ENCODE measurements at regions not wholly inside any gene's neighbourhood (a gene's known extent, or its start where the extent isn't known, plus 50 kb on each side); places are given as distances from the start of the nearest gene placed in this dataset.

DNA sequence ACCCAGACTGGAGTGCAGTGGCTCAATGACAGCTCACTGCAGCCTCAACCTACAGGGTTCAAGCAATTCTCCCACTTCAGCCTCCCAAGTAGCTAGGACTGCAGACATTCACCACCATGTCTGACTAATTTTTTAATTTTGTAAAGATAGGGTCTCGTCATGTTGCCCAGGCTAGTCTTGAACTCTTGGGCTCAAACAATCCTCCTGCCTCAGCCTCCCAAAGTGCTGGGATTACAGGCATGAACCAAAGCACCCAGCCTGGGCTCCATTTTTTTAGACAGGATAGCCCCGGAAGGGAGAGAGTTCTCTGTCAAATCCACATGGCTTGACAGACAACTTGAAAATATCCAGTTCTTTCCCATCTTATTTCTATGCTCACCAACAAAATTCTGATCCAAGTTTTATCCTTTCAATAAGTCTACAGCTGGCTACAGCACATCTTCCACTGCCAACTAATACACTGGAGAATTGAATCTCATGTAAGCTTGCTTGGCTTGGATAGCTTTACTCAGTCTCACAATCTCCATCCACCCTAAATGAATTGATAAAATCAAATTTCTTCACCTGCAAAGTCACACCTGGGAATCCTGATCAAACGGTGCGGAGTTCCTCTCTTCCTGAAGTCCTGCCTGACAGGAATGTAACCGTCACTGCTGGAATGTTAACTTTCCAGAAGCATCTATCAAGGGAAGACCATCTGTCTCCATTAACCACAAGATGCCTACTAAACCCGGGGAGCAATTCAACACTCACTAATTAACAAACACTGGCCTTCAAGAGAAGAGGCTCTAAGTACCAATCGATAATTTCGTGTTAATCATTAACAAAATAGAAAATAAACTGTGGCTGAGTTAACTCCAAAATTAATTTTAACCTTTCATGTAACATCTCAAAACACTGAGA, 239.7 kb upstream of the MKLN1 start:
- no peak overlapping the region for H3K4me3 Mint-ChIP-seq
- no peak overlapping the region; the same call in 1 of the 2 replicates for H3K27ac Mint-ChIP-seq
- peaks cover 48% of the 10 kb centered on the region for H3K4me1 Mint-ChIP-seq (ENCODE audit: low read depth)
- H3K36me3 Mint-ChIP-seq (ENCODE audit: low read depth) = peaks cover 49% of the 10 kb centered on the region
- TF ChIP-seq, protein P1, sequence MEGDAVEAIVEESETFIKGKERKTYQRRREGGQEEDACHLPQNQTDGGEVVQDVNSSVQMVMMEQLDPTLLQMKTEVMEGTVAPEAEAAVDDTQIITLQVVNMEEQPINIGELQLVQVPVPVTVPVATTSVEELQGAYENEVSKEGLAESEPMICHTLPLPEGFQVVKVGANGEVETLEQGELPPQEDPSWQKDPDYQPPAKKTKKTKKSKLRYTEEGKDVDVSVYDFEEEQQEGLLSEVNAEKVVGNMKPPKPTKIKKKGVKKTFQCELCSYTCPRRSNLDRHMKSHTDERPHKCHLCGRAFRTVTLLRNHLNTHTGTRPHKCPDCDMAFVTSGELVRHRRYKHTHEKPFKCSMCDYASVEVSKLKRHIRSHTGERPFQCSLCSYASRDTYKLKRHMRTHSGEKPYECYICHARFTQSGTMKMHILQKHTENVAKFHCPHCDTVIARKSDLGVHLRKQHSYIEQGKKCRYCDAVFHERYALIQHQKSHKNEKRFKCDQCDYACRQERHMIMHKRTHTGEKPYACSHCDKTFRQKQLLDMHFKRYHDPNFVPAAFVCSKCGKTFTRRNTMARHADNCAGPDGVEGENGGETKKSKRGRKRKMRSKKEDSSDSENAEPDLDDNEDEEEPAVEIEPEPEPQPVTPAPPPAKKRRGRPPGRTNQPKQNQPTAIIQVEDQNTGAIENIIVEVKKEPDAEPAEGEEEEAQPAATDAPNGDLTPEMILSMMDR (IDR thresholded peaks at IDR 0.05) = no peak
- no peaks in the 10 kb centered on the region for H3K9me3 Mint-ChIP-seq
- no peaks in the 10 kb centered on the region; the same call in none of the 2 replicates for H3K27me3 Mint-ChIP-seq (ENCODE audit: insufficient read depth)
- DNase-seq = no peak

DNA sequence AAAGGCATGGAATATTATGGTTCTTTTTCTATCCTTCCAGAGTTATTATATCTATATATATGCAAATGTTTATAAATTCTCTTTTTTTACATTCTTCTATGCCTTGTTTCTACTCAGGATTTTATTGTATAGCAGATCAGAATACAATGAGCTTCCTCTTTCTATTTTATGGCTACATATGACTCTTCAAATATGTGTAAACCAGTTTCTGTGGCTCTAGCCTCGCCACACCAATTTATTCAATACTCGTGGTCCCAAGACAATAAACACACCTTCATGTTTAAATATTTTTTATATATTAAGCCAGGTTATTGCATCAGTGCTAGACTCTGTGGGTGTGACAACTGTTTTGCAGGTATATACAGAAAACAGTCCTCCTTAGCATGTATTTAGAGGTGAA, 237.5 kb upstream of the MKLN1 start:
- Mint-ChIP-seq H3K36me3 (ENCODE audit: low read depth) (peaks cover 40% of the 10 kb centered on the region), H3K9me3 (no peaks in the 10 kb centered on the region), H3K27me3 (ENCODE audit: insufficient read depth) (peaks cover 1% of the 10 kb centered on the region), H3K4me1 (ENCODE audit: low read depth) (peaks cover 35% of the 10 kb centered on the region), H3K4me3 (no peak overlapping the region), H3K27ac (no peak overlapping the region)
- TF ChIP-seq, protein P1 (IDR thresholded peaks at IDR 0.05) = no peak
- DNase-seq = no peak

DNA sequence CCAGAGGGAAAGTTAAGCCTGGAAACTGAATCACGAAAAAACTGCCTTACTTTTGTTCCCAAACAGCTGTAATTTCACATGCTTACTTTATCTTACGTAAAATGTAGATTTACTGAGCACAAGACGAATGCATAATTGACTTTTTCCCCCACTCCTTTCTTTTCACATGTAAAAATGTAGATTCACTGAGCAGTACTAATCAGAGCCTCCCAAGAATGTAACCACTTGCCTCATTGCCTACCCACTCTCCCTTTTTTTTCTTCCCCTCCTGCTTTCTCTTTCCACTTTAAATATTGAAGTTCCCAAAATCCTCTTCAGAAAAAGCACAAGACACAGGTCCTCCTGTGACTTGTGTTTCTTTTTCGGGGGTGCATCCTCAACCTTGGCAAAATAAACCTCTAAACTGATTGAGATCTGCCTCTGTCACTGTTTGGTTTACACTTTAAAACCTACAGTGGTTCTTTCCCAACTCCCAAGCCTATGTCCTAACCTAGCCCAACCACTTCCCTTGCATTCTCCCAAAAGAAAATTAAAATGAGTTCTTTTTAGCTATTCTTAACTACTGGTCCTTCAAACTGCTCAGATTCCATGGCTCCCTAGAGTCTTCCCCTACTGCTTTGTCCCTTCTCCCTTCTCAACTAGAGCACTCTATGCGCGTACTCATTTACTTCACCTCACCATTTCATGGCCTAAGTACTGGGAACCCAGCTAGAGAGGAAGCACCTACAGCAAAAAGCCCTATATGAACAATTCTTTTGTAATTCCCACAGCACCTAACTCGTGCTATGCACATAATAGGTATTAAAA, 236.6 kb upstream of the MKLN1 start:
- Mint-ChIP-seq H3K4me1 (ENCODE audit: low read depth) (peaks cover 38% of the 10 kb centered on the region), H3K36me3 (ENCODE audit: low read depth) (peaks cover 37% of the 10 kb centered on the region), H3K9me3 (no peaks in the 10 kb centered on the region), H3K27me3 (ENCODE audit: insufficient read depth) (peaks cover 4% of the 10 kb centered on the region), H3K27ac (peak overlapping the region; percentile 19), H3K4me3 (no peak overlapping the region)
- TF ChIP-seq, protein P1 (IDR thresholded peaks at IDR 0.05) = no peak
- no peak for DNase-seq

DNA sequence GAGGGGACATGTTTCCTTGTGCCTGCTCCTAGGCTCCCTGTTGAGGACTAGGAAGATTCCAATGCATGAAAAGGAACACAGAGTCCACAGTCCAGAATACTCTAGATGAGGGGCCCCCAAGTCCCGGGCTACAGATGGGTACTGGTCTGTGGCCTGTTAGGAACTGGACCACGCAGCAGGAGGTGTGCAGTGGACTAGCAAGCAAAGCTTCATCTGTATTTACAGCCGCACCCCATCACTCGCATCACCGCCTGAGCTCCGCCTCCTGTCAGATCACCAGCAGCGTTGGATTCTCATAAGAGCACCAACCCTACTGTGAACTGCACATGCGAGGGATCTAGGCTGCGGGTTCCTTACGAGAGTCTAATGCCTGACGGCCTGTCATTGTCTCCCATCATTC, 233.0 kb upstream of the MKLN1 start:
- TF ChIP-seq, protein P1 (IDR thresholded peaks at IDR 0.05) = no peak
- H3K4me1 Mint-ChIP-seq (ENCODE audit: low read depth) = peaks cover 59% of the 10 kb centered on the region
- no peak overlapping the region for H3K4me3 Mint-ChIP-seq

DNA sequence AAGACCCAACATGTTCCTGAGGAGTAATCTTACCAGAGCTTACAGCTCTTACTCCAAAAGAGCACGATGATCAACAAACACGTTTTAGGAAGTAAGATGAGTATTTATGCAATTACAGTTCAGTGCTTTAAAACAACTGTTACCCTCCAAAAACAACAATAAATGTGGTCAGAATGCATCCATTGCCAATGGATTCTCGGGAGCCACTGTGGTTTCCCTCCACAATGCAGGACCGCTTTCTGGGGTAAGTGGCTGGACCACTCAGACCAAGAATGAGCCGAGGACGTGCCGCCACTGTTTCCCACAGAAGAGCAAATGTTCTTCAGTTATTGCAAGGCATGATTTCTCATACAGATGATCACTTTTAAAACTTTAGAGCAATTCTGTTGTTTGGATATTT, 232.3 kb upstream of the MKLN1 start:
- TF ChIP-seq, protein P1 (IDR thresholded peaks at IDR 0.05) = no peak
- H3K27me3 Mint-ChIP-seq (ENCODE audit: insufficient read depth) = peaks cover 12% of the 10 kb centered on the region
- H3K4me1 Mint-ChIP-seq (ENCODE audit: low read depth) = peaks cover 64% of the 10 kb centered on the region
- DNase-seq = no peak
- no peak overlapping the region for H3K4me3 Mint-ChIP-seq
- peak overlapping the region; percentile 21; the same call in 1 of the 2 replicates for H3K27ac Mint-ChIP-seq
- no peaks in the 10 kb centered on the region for H3K9me3 Mint-ChIP-seq
- peaks cover 47% of the 10 kb centered on the region for H3K36me3 Mint-ChIP-seq (ENCODE audit: low read depth)

More for the DNA sequence above, 233.0 kb upstream of the MKLN1 start:
- Mint-ChIP-seq H3K9me3 (no peaks in the 10 kb centered on the region), H3K36me3 (ENCODE audit: low read depth) (peaks cover 47% of the 10 kb centered on the region), H3K27ac (no peak overlapping the region), H3K27me3 (ENCODE audit: insufficient read depth) (peaks cover 12% of the 10 kb centered on the region)
- DNase-seq = no peak
